ENCODE measurements at regions not wholly inside any gene's neighbourhood (a gene's known extent, or its start where the extent isn't known, plus 50 kb on each side); places are given as distances from the start of the nearest gene placed in this dataset.

DNA sequence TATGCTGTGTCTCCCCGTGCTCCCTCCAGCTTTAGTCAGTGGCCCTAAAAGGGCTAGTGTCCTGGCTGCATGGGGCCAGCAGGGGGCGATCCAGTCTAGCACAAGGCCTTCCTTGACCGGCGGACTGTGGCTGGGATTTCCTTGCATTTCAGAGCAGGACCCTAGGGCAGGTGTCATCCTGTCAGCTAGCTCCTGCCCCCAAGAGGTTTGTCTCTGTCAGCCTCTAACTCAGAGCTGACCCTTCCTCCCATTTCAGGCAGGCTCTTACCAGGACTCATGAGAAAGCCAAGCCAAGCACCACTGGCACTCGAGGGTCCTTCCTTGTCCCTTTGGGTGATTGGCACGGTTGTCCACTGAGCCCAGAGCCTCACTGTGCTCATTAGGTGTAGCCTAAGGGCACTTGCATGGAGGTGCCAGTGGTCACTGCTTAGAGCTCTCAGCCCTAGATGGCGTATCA is 140.3 kb downstream of the RPIA start:
- Histone ChIP-seq H3K36me3 (ENCODE audit: control insufficient read depth in 2 of 2, insufficient read depth in 2 of 2, low read length in 1 of 2) (no peaks in the 10 kb centered on the region), H4K20me1 (ENCODE audit: control insufficient read depth, insufficient read depth) (no peaks in the 10 kb centered on the region), H3K4me2 (ENCODE audit: control insufficient read depth, insufficient read depth) (peak overlapping the region; percentile 62), H3K79me2 (ENCODE audit: control insufficient read depth, insufficient read depth, low read length) (no peaks in the 10 kb centered on the region; the same call in 1 of the 2 replicates), H3K9me3 (replicated peaks; ENCODE audit: control insufficient read depth, insufficient read depth, low read length) (no peaks in the 10 kb centered on the region), H3K9ac (ENCODE audit: control insufficient read depth, insufficient read depth, low read length) (no peak overlapping the region), H2AFZ (ENCODE audit: control insufficient read depth, low read depth, low read length) (no peak overlapping the region; the same call in 1 of the 2 replicates), H3K4me1 (ENCODE audit: control insufficient read depth, insufficient read depth, low read length) (no peaks in the 10 kb centered on the region), H3K27me3 (replicated peaks in 1 of 2; ENCODE audit: control insufficient read depth in 2 of 2, insufficient read depth in 2 of 2, low read length in 1 of 2) (no peaks in the 10 kb centered on the region), H3K27ac (ENCODE audit: control insufficient read depth, insufficient read depth) (no peak overlapping the region; the same call in 1 of the 2 replicates), H3K4me3 (no peak overlapping the region)
- intact Hi-C loops (cut with micrococcal nuclease; ENCODE audit: unreplicated experiment): loop anchor here (1.0 to 10.0 kb wide), 2 partner anchors 92 to 393 kb away; no protein-coding TSS in a partner anchor
- ChIA-PET POLR2A (no interaction called here), SMC1A (ENCODE audit: uncharacterized antibody, unreplicated experiment) (interaction anchor here (1.1 to 2.7 kb wide), 2 partner anchors 29 to 1018 kb away, joined by 3 to 25 read pairs; no protein-coding TSS in a partner anchor), CTCF (interaction anchor here (0.7 to 2.9 kb wide), 6 partner anchors 9 to 1019 kb away, joined by 3 to 50 read pairs (median 3); no protein-coding TSS in a partner anchor), RAD21 (ENCODE audit: unreplicated experiment) (no interaction called here)
- BruUV-seq (replicated peaks): no TSS peak
- in situ Hi-C loops (cut with MboI): no loop called here
- 14% methylated on average over 7 of the region's 7 CpGs for WGBS (ENCODE audit: insufficient coverage, insufficient replicate concordance, low lambda C conversion rate, missing lambda C conversion rate)
- FAIRE-seq (peak; percentile 89), DNase-seq (ENCODE audit: low read depth, low spot score) (no peak), ATAC-seq (peak; percentile 98)
- no peak for TF ChIP-seq FOXK2 (IDR thresholded peaks at IDR 0.05)
- peak; percentile 34 for TF ChIP-seq RELA (IDR thresholded peaks at IDR 0.05; ENCODE audit: borderline replicate concordance, partially characterized antibody)
- TF ChIP-seq RAD21 (IDR thresholded peaks at IDR 0.05; ENCODE audit: insufficient read depth, low read depth, low read length): peak; percentile 90
- no peak for TF ChIP-seq PAX5 (IDR thresholded peaks at IDR 0.05; ENCODE audit: borderline replicate concordance, low read depth, low read length)
- TF ChIP-seq, protein P1, sequence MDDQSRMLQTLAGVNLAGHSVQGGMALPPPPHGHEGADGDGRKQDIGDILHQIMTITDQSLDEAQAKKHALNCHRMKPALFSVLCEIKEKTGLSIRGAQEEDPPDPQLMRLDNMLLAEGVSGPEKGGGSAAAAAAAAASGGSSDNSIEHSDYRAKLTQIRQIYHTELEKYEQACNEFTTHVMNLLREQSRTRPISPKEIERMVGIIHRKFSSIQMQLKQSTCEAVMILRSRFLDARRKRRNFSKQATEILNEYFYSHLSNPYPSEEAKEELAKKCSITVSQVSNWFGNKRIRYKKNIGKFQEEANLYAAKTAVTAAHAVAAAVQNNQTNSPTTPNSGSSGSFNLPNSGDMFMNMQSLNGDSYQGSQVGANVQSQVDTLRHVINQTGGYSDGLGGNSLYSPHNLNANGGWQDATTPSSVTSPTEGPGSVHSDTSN (IDR thresholded peaks at IDR 0.05; ENCODE audit: insufficient replicate concordance, low read depth, low read length): no peak
- no peak for TF ChIP-seq RCOR1 (conservative IDR thresholded peaks at IDR 0.05; ENCODE audit: low read depth, low read length)
- TF ChIP-seq SMAD5 (IDR thresholded peaks at IDR 0.05; ENCODE audit: low read depth): no peak
- TF ChIP-seq CTCF (IDR thresholded peaks at IDR 0.05 in 2 of 3, conservative IDR thresholded peaks at IDR 0.05 in 1 of 3; ENCODE audit: control insufficient read depth in 2 of 3, extremely low read depth in 1 of 3, insufficient read depth in 1 of 3, low read depth in 3 of 3, low read length in 3 of 3): peak; percentile 88 to 95 (median 89)
- peak; percentile 89 for TF ChIP-seq SMC3 (IDR thresholded peaks at IDR 0.05; ENCODE audit: borderline replicate concordance, low read length)
- no peak for TF ChIP-seq SKIL (IDR thresholded peaks at IDR 0.05; ENCODE audit: low read depth, poor library complexity, severe bottlenecking)
- TF ChIP-seq SMARCA5 (IDR thresholded peaks at IDR 0.05): no peak
- peak; percentile 33; the same call in 1 of the 2 replicates for TF ChIP-seq YY1 (IDR thresholded peaks at IDR 0.05; ENCODE audit: low read depth, low read length)
- TF ChIP-seq CEBPZ (IDR thresholded peaks at IDR 0.05; ENCODE audit: low read depth, low read length): no peak
